ENCODE measurements at regions not wholly inside any gene's neighbourhood (a gene's known extent, or its start where the extent isn't known, plus 50 kb on each side); places are given as distances from the start of the nearest gene placed in this dataset.

GRCh38 chr9:107593224-107593870, 103.8 kb upstream of the KLF4 start:
- H3K27me3 ChIP-seq (ENCODE audit: control insufficient read depth in 2 of 2, insufficient read depth in 2 of 2, low read length in 2 of 2): peaks cover 0 to 2% of the 10 kb centered on the region in 2 experiments
- TF ChIP-seq MYC (IDR thresholded peaks at IDR 0.05; ENCODE audit: low read depth, low read length): no peak
- TF ChIP-seq, protein P1, sequence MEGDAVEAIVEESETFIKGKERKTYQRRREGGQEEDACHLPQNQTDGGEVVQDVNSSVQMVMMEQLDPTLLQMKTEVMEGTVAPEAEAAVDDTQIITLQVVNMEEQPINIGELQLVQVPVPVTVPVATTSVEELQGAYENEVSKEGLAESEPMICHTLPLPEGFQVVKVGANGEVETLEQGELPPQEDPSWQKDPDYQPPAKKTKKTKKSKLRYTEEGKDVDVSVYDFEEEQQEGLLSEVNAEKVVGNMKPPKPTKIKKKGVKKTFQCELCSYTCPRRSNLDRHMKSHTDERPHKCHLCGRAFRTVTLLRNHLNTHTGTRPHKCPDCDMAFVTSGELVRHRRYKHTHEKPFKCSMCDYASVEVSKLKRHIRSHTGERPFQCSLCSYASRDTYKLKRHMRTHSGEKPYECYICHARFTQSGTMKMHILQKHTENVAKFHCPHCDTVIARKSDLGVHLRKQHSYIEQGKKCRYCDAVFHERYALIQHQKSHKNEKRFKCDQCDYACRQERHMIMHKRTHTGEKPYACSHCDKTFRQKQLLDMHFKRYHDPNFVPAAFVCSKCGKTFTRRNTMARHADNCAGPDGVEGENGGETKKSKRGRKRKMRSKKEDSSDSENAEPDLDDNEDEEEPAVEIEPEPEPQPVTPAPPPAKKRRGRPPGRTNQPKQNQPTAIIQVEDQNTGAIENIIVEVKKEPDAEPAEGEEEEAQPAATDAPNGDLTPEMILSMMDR (IDR thresholded peaks at IDR 0.05; ENCODE audit: extremely low read depth in 1 of 2, insufficient read depth in 1 of 2, low read depth in 1 of 2, low read length in 2 of 2): no peak
- no peak for TF ChIP-seq EZH2 (IDR thresholded peaks at IDR 0.05; ENCODE audit: borderline replicate concordance, low read depth, low read length, severe bottlenecking)
- TF ChIP-seq GATA2 (IDR thresholded peaks at IDR 0.05; ENCODE audit: insufficient read depth, insufficient read length, low read depth, low read length): no peak
- TF ChIP-seq JUN (IDR thresholded peaks at IDR 0.05; ENCODE audit: borderline replicate concordance, insufficient read depth, insufficient read length, low read depth): no peak
- no peak for TF ChIP-seq POLR2AphosphoS5 (IDR thresholded peaks at IDR 0.05; ENCODE audit: insufficient read depth, low read depth, low read length)
- TF ChIP-seq, protein P2, sequence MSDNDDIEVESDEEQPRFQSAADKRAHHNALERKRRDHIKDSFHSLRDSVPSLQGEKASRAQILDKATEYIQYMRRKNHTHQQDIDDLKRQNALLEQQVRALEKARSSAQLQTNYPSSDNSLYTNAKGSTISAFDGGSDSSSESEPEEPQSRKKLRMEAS (IDR thresholded peaks at IDR 0.05; ENCODE audit: insufficient read depth, insufficient read length): no peak
- TF ChIP-seq FOS (IDR thresholded peaks at IDR 0.05; ENCODE audit: borderline replicate concordance, insufficient read depth, low read length): no peak
- TF ChIP-seq POLR2A (IDR thresholded peaks at IDR 0.05; ENCODE audit: low read depth, low read length): no peak
- BruUV-seq (replicated peaks): no TSS peak
- H2AFZ ChIP-seq (ENCODE audit: low read depth, low read length): no peak overlapping the region
- H3K4me1 ChIP-seq (ENCODE audit: control insufficient read depth, extremely low read depth, insufficient read depth, low read length): no peaks in the 10 kb centered on the region
- intact Hi-C loops (cut with micrococcal nuclease) (no loop called here), dilution Hi-C loops (cut with MboI; ENCODE audit: extremely low pct_ligation_motif_present, low sequenced_read_pairs) (no loop called here)
- no peaks in the 10 kb centered on the region for H3K79me2 ChIP-seq (ENCODE audit: control insufficient read depth, insufficient read depth, low read length)
- POLR2A ChIA-PET: interaction anchor here (0.7 kb wide), 1 partner anchor 257 kb away, joined by 4 read pairs; no protein-coding TSS in a partner anchor
- no peaks in the 10 kb centered on the region for H4K20me1 ChIP-seq (replicated peaks; ENCODE audit: control insufficient read depth, extremely low read depth, insufficient read depth, low read length)
- no peak overlapping the region for H3K4me3 ChIP-seq (replicated peaks in 1 of 3; ENCODE audit: insufficient read depth in 1 of 3, low read depth in 1 of 3, low read length in 3 of 3)
- no peaks in the 10 kb centered on the region for H3K9me1 ChIP-seq (replicated peaks; ENCODE audit: control insufficient read depth, extremely low read depth, insufficient read depth, low read length)
- no peak overlapping the region for H3K27ac ChIP-seq (ENCODE audit: insufficient read depth, low read depth, low read length)
- no peak overlapping the region for H3K4me2 ChIP-seq (ENCODE audit: insufficient read depth, low read length)
- FAIRE-seq (no peak), DNase-seq (ENCODE audit: low read depth, low spot score) (no peak)
- H3K9ac ChIP-seq (replicated peaks; ENCODE audit: extremely low read depth, insufficient read depth, low read length): no peak overlapping the region
- H3K9me3 ChIP-seq (replicated peaks; ENCODE audit: control insufficient read depth, insufficient read depth, low read length): no peaks in the 10 kb centered on the region
- H3K36me3 ChIP-seq (ENCODE audit: control insufficient read depth in 2 of 2, extremely low read depth in 1 of 2, insufficient read depth in 2 of 2, low read length in 2 of 2): no peaks in the 10 kb centered on the region
- CTCF ChIA-PET: interaction anchor here (0.7 to 1.4 kb wide), 2 partner anchors 9 to 112 kb away, joined by 3 read pairs; no protein-coding TSS in a partner anchor

Measured in endothelial cell of umbilical vein (primary cell).